GM19328 (cell line): ENCODE measurements at regions not wholly inside any gene's neighbourhood (a gene's known extent, or its start where the extent isn't known, plus 50 kb on each side); places are given as distances from the start of the nearest gene placed in this dataset.
"Not testable (repeated sequence)": the region's sequence is repeated elsewhere in the genome, so short reads cannot be mapped to it uniquely, and the experiment has no call there.

Experiments
- ATAC-seq: cut with Tn5 transposase; IDR thresholded peaks from one replicate; pipeline ENCODE4 v1.9.1; 2021; ENCODE audit warnings: mild to moderate bottlenecking, moderate library complexity; ENCODE audit not compliant: unreplicated experiment

DNA sequence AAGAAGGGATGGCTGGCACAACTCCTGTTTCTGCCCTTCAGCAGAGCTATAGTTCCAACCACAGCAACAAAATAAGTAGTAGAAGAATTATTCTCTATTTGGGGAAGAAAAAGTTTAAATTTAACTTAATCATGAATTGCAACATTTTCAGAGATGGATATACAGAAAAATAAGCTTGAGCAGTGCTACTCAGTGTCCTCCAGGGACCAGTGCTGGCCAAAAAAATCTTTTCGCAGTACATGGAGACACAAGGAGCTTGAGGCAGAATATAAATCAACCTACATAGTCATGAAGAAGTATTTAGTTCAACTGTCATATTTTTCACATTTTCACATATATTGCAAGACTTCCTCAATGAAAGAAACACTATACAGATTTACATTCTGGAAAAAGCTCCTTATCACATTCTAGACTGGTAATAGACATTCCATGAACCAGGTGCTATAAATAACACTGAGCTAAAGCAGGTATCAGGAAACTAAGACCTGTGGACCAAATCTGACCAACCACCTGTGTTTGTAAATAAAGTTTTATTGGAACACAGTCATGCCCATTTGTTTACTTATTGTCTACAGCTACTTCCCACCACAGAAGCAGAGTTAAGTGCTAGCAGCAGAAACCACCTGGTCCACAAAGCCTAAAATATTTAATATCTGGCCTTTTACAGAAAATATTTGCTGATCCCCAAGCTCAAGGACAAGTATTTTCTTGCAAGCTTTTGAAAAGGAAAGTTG is 101.9 kb downstream of the RGS21 start:
- no peak for ATAC-seq

DNA sequence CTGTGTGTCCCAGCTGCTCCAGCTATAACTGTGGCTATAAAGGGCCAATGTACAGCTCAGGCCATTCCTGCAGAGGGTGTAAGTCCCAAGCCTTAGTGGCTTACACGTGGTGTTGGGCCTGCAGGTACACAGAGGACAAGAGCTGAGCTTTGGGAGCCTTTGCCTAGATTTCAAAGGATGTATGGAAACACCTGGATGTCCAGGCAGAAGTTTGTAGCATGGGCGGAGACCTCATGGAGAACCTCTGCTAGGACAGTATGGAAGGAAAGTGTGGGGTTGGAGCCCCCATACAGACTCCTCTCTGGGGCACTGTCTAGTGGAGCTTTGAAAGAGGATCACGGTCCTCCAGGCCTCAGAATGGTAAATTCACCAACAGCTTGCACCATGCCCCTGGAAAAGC is 113.9 kb downstream of the RGS21 start:
- no peak for ATAC-seq

DNA sequence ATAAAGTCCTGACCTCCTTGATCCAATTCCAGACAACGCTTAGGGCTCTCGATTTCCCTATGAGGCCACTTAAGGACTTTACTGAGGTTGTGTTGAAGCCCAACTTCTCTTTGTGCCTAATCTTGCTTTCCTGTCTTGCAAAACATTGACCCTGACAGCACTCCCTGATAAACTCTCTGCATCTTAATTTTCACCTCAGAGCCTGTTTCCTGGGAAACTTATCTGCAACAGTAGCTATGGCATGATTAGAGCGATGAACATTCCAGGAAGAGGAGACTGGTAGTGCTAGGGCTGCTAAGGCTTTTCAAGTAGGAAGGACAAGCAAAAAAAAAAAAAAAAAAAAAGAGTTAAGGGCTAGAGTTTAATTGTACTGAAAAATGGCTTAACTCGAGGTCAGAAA is 118.9 kb downstream of the RGS21 start:
- no peak for ATAC-seq

DNA sequence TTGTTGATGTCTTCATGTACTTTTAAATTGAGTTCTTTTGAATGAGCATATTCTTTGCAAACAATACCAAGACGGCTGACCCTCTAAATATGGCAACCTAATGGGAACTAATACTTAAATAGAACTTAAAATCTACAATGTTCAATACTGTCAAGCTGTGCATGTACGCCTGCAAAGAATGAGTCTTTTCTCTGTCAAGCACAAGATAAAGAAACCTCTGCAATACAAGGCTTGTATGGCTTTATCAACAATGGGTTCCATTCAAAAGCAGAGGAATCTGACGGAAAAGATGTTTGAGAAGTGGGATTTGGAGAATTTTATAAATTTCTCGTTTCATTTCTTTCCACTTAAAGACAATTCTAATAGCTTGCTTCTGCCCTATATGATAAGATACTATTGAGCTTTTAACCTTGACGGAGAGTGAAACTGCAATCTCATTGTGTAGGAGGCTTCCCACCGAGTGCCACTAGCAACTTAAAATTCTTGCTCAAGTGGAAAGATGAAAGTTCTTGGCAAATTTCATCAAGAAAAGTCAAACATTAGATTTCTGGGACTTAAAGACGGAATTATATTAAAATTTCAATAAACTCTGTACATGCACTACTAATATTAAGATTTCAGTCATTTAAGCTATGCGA is 119.8 kb downstream of the RGS21 start:
- no peak for ATAC-seq

DNA sequence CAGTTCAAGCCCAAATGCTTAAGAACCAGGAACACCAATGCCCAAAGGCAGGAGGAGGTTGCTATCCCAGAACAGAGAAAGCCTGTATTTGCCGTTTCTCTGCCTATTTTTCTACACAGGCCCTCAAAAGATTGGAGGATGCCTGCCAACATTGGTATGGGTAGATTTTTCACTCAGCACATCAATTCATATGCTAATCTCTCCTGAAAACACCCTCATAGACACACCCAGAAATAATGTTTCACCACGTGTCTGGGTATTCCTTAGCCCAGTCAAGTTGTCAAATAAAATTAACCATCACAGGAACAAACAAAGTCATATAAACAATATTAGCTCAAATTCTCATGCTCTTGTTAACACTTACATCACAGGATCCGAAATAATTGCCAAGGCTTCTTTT is 121.9 kb downstream of the RGS21 start:
- ATAC-seq: no peak

DNA sequence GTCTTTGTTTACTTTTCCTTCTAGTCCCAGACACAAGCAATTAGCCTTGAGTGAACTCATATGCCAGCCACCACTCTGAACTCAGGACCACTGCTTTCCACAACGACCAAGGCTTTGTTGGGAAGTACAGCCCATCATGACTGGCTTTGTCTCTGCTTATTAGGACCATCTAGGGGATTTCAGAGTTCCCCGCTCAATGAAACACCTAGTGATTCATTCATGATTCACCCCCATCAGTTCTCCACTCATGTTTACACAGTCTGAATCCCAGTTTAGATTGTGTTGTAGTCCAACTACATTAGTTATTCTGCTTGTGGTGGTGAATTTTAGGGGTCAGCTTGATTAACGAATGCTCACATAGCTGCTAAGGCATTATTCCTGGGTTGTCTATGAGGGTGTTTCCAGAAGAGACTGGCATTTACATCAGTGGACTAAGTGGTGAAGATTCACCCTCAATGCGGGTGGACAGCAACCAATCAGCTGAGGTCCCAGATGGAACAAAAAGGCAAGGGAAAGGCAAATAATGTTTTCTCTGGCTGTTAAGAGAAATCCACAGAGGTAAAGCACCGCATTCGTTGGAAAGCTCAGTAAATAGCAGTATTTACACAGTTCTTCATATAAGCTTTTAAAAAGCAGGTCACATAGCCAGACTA is 122.7 kb downstream of the RGS21 start:
- ATAC-seq: no peak

DNA sequence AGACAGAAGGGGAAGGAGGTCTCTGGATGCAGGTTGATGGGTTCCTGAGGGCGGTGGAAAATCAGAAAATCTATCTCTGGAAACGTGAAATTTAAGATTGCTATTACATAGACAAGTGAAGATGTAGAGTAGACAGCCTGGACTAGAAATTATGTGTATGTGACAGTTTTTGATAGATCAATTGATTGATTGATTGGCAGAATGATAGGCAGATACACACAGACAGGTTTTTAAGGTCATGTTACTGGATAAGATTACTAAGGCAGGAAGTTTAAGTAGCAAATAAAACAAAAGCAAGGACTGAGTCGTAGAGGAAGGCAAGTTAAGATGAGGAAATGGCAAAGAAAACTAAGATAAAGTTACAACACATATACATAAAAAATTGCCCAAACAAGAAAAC is 124.7 kb downstream of the RGS21 start:
- ATAC-seq: no peak

DNA sequence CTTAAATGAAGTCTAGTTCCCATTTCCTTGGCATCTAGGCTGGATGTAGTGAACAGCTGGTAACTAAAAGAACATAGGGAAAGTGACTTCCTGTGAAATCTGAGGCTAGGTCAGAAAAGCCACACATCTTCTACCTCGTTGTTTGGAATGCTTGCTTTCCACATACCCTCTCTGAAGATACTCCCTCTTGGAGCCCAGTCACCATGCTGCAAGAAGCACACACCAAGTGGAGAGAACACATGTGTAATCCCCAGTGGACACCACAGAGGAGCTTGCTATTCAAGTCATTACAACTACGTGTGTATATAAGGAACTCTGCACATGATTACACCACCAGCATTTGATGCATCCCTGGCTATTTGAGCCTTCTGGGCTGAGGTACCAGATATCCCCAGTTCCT is 125.9 kb downstream of the RGS21 start:
- ATAC-seq: no peak

DNA sequence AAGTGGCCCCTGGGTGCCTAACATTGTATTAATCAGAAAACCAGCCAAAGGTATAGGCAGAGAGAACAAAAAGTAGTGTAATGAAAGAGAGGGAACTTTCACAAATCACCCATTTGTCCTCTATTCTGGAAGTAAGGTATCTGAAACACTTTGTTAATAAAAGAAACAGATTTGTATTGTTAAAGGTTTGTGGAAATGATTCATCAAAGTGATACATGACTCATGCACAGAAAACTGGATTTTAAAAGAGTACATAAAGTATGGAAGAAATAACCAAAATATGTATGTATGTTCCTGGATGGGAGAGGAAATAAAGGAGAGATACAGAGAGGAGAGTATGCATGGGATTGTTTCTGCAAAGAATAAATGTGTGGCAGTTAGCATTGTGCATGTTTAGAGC is 126.8 kb downstream of the RGS21 start:
- ATAC-seq: no peak

DNA sequence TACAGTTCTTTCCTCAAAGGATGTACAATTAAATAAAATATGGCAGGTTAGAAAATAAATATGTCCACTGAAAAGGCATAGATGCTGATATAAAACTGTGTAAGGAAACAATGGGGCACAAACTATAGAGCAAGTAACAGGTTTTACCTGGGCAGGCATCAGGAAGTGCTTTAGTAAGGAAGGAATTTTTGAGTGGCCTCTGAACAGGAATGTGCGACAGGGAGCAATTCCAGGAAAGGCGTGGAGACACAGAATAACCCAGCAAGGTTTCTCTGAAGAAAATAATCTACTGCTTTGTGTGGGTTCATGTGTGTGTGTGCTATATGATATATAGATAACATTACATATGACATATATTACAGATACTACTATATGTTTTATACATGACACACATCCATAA is 128.4 kb downstream of the RGS21 start:
- no peak for ATAC-seq

DNA sequence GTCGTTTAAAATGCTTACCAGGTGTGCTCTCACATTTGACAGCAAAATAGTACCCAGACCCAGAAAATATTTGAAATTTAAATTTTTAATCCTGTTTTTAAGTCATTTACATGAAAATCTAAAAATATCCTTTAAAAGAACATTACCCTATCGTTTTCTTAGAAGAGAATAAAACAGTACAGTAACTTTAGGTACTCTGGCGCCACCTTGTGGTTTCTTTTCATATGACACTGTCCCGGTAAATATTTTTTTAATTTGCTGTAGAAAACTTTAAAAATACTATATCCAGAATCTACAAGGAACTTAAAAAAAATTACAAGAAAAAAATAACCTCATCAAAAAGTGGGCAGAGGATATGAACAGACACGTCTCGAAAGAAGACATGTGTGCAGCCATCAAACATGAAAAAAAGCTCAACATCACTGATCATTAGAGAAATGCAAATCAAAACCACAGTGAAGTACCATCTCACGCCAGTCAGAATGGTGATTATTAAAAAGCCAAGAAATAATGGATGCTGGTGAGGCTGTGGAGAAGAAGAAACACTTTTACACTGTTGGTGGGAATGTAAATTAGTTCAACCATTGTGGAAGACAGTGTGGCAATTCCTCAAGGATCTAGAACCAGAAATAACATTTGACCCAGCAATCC is 129.2 kb downstream of the RGS21 start:
- ATAC-seq: no peak

DNA sequence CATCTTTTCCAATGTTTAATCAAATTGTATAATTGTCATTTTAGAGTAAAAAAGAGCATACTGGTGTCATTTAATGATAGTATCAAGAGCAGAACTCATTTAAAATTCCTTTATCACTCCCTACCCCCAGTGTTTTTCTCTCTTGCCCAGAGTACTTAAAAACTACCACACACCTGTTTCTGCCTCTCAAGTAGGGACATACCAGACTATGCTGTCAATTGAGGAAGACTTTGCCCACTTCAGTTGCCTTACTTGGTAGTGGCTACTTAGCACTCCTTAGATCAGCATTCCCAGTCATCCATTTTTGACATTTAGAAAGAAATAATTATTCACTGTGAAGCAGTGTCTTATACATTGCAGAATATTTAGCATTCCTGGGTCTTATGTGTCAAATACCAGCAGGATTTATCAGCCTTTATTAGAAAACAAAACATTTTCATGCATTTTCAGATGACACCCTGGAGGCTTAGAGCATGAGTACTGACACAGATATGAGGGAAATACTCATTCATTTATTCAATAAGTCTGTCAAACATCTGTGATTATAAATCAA is 127.5 kb upstream of the RGS1 start:
- no peak for ATAC-seq

DNA sequence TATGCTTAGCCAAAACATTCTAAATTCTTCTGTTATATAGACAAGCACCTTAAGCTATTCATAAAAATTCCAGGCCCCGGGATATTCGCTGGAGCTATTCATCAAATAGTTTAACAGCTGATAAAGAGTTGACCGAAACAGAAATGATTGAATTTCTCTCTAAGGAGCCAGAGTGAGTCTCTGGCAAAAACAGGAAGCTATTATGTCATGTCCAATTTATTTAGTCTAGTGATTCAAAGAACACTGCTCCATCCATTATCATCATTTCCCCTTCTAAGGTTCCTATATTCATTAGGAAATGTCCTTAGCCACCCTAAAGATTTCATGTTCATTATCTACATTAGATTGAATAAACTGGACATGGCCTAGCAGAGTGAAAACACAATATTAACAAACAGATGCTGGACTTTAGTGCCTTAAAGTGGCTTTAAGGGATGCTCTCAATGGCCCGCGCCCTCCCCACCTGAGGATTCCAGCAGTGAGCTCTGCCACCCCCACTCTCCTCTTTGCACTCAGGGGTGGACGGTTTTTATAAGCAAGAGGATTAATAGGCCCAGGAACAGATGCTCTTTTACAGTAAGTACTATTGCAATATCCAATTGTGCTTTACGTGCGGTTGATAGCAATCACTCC is 122.1 kb upstream of the RGS1 start:
- ATAC-seq: no peak

DNA sequence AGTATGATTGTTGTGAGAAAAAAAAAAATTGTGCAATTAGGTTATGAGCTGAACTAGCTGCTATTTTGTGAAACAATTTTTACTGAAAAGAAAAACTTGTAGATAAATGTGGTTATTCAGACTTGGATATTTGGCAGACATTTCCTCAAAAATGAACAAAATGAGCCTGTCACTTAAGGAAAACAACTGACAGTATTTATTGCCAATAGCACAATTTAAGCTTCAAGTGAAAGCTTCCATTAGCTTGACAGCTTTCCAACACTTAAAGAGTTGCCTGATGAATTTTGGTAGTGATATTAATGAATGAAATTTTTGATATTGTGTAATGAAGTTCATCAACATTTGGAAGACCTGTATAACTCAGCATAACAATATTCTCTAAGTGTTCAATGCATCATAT is 116.1 kb upstream of the RGS1 start:
- ATAC-seq: no peak

DNA sequence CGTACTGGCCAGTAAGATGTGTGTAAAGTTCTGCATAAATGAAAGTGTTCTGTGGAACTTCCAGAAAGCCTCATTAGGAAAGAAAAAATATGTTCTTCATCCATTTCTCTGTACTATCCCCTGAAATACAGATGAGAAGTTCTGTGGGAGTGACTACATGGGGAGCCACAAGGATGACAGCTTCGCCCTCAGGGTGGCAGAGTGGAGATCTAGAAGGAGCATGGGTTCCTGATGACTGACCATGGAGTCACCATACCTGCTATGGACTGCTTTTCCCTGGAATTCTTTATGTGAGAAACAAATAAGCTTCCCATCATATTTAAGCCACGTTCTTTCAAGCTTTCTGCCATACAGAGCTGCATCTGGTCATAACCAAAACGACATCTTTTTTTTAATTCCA is 113.9 kb upstream of the RGS1 start:
- ATAC-seq: no peak

DNA sequence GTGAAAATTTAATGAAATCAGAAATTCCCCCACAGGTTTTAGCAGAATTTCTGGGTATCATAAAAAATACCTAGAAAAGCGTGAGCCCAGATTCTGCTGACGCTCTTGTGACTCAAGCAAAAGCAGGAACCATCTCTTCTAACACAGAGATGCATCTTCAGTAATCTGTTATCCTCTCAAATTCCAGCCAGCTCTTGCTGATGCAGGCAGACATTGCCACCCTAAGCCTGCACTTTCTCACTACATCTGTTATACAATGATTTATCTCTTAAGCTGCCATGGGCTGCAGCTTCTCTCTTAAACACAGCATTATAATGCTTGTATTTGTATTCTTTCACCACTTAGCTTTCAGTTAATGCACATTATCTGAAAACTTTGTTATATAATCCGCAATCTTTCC is 113.0 kb upstream of the RGS1 start:
- ATAC-seq: no peak

DNA sequence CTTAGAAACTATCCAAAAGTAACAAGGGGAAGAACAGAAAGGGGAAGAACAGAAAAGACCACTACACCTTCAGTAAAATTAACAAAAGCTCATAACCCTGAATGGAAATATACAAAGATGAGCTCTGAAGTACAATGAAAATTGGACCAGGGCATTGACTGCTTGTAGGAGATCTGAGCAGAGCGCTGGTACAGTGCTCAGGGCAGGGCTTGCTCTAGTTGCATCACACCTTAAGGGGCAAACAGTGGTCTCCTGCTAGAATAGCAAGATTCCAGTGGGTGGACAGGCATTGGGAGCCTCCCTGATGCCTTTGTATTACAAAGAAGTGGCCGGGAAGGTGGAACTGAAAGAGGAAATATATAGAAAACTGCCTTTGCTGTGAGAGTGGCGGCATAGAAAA is 111.9 kb upstream of the RGS1 start:
- ATAC-seq: no peak

DNA sequence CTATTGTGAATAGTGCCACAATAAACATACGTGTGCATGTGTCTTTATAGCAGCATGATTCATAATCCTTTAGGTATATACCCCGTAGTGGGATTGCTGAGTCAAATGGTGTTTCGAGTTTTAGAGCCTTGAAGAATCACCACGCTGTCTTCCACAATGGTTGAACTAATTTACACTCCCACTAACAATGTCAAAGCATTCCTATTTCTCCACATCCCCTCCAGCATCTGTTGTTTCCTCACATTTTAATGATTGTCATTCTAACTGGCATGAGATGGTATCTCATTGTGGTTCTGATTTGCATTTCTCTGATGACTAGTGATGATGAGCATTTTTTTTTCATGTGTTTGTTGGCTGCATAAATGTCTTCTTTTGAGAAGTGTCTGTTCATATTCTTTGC is 110.4 kb upstream of the RGS1 start:
- ATAC-seq: not testable (repeated sequence)

DNA sequence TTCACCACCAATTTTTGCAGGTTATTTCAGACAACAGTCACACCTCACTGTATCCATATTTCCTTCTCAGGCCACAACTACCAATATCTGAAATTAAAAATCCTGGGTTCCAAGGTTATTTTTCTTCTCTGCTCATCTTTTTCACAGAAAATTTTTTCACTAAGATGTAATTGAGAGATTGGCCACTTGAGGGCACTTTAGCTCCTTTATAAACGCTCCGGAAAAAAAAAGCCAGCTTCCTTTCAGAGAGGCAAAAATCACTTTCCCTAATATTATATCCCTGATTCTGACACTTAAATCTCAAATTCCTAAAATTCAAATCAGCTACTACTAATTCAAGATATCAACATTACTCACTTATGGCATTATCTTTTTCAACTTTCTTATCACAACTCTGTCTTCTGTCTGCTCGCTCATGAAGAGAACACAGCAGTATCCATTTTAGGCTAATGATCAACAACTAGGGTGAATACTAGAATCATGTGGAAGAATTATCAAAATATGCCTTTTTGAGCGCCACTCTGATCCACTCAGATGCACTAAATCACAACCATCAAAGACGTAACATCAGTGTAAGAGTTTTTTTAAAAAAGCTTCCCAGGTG is 101.4 kb upstream of the RGS1 start:
- ATAC-seq: no peak

DNA sequence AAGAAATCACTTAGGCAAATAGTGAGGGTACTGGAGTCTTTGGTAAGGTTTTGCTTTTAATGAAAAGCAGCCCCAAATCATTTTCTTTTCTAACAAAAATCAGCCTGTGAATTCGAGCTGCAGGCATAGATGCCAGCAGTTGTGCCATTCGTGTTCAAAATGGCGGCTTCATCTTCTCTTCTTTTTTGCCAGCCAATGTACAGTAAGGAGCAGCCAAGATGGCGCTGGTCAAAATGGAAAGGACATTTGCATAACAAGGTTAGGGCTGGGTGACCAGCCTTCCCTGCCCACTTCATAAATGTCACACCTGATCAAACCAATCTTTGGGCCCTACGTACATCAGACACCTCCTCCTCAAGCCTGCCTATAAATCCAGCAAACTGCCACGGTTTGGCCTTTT is 100.2 kb upstream of the RGS1 start:
- ATAC-seq: no peak

DNA sequence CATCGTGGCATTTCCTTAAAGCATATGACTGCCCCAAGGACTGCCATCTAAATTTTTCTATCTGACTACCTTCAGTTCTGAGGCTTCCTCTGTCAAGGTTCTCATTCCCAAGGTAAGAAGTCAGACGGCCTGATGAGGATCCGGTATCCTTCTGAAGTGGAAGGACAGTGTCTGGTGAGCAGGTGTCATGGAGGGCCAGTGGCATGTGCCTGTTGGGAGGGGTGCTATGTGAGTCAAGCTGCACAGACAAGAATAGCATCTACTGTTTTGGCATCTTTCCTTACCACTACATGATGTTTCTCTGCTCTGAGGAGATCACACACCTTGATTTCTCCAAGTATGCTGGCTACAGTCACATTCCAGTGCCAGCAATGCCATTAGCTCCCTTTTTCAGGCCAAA is 99.6 kb upstream of the RGS1 start:
- no peak for ATAC-seq
